GM23338 (cell line): ENCODE measurements at regions not wholly inside any gene's neighbourhood (a gene's known extent, or its start where the extent isn't known, plus 50 kb on each side); places are given as distances from the start of the nearest gene placed in this dataset.

ENCODE experiments used
- ATAC-seq: fragments of 200-7000 bp; cut with Tn5 transposase; 3 replicates; pipeline ENCODE4 v1.9.1; 2020
- DNase-seq: peaks from one replicate; pipeline ENCODE4 v3.0.0-alpha.2; 2015; ENCODE audit warnings: low spot score
- H2AFZ ChIP-seq: fragments of 200-600 bp; sonication (generic); 2 replicates; pipeline ENCODE4 v1.8.0; 2016; ENCODE audit warnings: antibody characterized with exemption, mild to moderate bottlenecking, moderate library complexity
- H3F3A ChIP-seq: fragments of 200-600 bp; sonication (generic); replicated peaks from 2 replicates; pipeline ENCODE4 v1.8.0; 2017; ENCODE audit warnings: antibody characterized with exemption, mixed run types, low read depth
- H3K27ac ChIP-seq: fragments of 200-600 bp; sonication (generic); 2 replicates; pipeline ENCODE4 v1.6.1; 2016; ENCODE audit warnings: low read depth
- H3K27me3 ChIP-seq: fragments of 200-600 bp; sonication (generic); 2 replicates; pipeline ENCODE4 v1.8.0; 2016; ENCODE audit warnings: mild to moderate bottlenecking, mixed run types, moderate library complexity; ENCODE audit not compliant: insufficient read depth
- H3K36me3 ChIP-seq: fragments of 200-600 bp; sonication (generic); 2 replicates; pipeline ENCODE4 v1.8.0; 2016; ENCODE audit warnings: mild to moderate bottlenecking; ENCODE audit not compliant: insufficient read depth
- H3K4me1 ChIP-seq: fragments of 200-600 bp; sonication (generic); 2 replicates; pipeline ENCODE4 v1.8.0; 2016; ENCODE audit warnings: mild to moderate bottlenecking, moderate library complexity; ENCODE audit not compliant: insufficient read depth
- H3K4me2 ChIP-seq: fragments of 200-600 bp; sonication (generic); 2 replicates; pipeline ENCODE4 v1.7.1; 2017; ENCODE audit warnings: mixed run types
- H3K4me3 ChIP-seq: fragments of 200-600 bp; sonication (generic); 2 replicates; pipeline ENCODE4 v1.6.1; 2016; ENCODE audit warnings: mixed run types
- H3K79me2 ChIP-seq: fragments of 200-600 bp; sonication (generic); replicated peaks from 2 replicates; pipeline ENCODE4 v1.8.0; 2017; ENCODE audit warnings: mild to moderate bottlenecking; ENCODE audit not compliant: insufficient read depth
- H3K9me2 ChIP-seq: fragments of 200-600 bp; sonication (generic); 2 replicates; pipeline ENCODE4 v1.8.0; 2017; ENCODE audit not compliant: insufficient read depth
- H4K20me1 ChIP-seq: fragments of 200-600 bp; sonication (generic); replicated peaks from 2 replicates; pipeline ENCODE4 v1.8.0; 2017; ENCODE audit warnings: mild to moderate bottlenecking; ENCODE audit not compliant: insufficient read depth
- H3K27ac Mint-ChIP-seq: 2 replicates; pipeline ENCODE4 v1.8.0; 2020; ENCODE audit warnings: inconsistent platforms, mild to moderate bottlenecking, moderate library complexity, mixed read lengths
- H3K27me3 Mint-ChIP-seq: 3 replicates; pipeline ENCODE4 v1.8.0; 2022; ENCODE audit warnings: low read depth, mild to moderate bottlenecking, moderate library complexity, mixed read lengths, inconsistent platforms; ENCODE audit not compliant: insufficient read depth, poor library complexity
- H3K36me3 Mint-ChIP-seq: 3 replicates; pipeline ENCODE4 v1.8.0; 2021; ENCODE audit warnings: low read depth, mild to moderate bottlenecking, inconsistent platforms, moderate library complexity, mixed read lengths
- H3K4me1 Mint-ChIP-seq: 3 replicates; pipeline ENCODE4 v1.8.0; 2020; ENCODE audit warnings: mild to moderate bottlenecking, inconsistent platforms, mixed read lengths
- H3K4me3 Mint-ChIP-seq: 3 replicates; pipeline ENCODE4 v1.8.0; 2021; ENCODE audit warnings: moderate library complexity, mild to moderate bottlenecking, inconsistent platforms, mixed read lengths
- H3K9me3 Mint-ChIP-seq: 3 replicates; pipeline ENCODE4 v1.8.0; 2020; ENCODE audit warnings: moderate library complexity, mild to moderate bottlenecking, inconsistent platforms, mixed read lengths
- CREB1 ChIP-seq: fragments of 250-450 bp; sonication (Bioruptor Pico); IDR thresholded peaks from 2 replicates; pipeline ENCODE4 v1.5.0; 2020; ENCODE audit warnings: low read depth, mild to moderate bottlenecking, moderate library complexity
- CTCF ChIP-seq, 2 experiments: fragments of 200-600 bp in 1 of 2; sonication (generic) in 1 of 2; conservative IDR thresholded peaks; 2 replicates each; pipeline versions ENCODE4 v1.5.1 to v1.6.1; 2016 to 2017; ENCODE audit warnings: antibody characterized with exemption in 2 of 2, low read depth in 2 of 2, mild to moderate bottlenecking in 2 of 2, moderate library complexity in 1 of 2
- JUNB ChIP-seq: IDR thresholded peaks from one replicate; pipeline ENCODE4 v1.6.1; 2016; ENCODE audit warnings: antibody characterized with exemption; ENCODE audit not compliant: unreplicated experiment
- NANOG ChIP-seq: IDR thresholded peaks from 2 replicates; pipeline ENCODE4 v1.6.1; 2016; ENCODE audit warnings: antibody characterized with exemption, borderline replicate concordance
- REST ChIP-seq: IDR thresholded peaks from one replicate; pipeline ENCODE4 v1.6.1; 2018; ENCODE audit warnings: antibody characterized with exemption; ENCODE audit not compliant: unreplicated experiment
- ZNF462 ChIP-seq: fragments of 250-450 bp; sonication (Bioruptor Pico); IDR thresholded peaks from 2 replicates; pipeline ENCODE4 v1.5.0; 2020; ENCODE audit warnings: mild to moderate bottlenecking, moderate library complexity

GRCh38 chr5:176727983-176728675 is 80.8 kb downstream of the TSPAN17 start:
- Mint-ChIP-seq H3K4me1 (peaks cover 41% of the 10 kb centered on the region), H3K4me3 (no peak overlapping the region), H3K9me3 (no peaks in the 10 kb centered on the region), H3K27me3 (peaks cover 17% of the 10 kb centered on the region), H3K36me3 (no peaks in the 10 kb centered on the region; the same call in 2 of the 3 replicates), H3K27ac (no peak overlapping the region)
- H4K20me1 ChIP-seq = no peaks in the 10 kb centered on the region
- no peak for DNase-seq
- H3K9me2 ChIP-seq = no peaks in the 10 kb centered on the region
- no peak overlapping the region for H2AFZ ChIP-seq
- no peaks in the 10 kb centered on the region for H3K79me2 ChIP-seq
- H3K27me3 ChIP-seq = no peaks in the 10 kb centered on the region
- H3K4me2 ChIP-seq = no peak overlapping the region
- H3K36me3 ChIP-seq = no peaks in the 10 kb centered on the region
- H3K27ac ChIP-seq = no peak overlapping the region
- no peak for ATAC-seq
- H3K4me1 ChIP-seq = peaks cover 14% of the 10 kb centered on the region; the same call in 1 of the 2 replicates
- H3F3A ChIP-seq = no peaks in the 10 kb centered on the region
- TF ChIP-seq ZNF462 (no peak), REST (no peak), JUNB (no peak), CREB1 (CRISPR knock-in tag) (no peak), CTCF (conservative IDR thresholded peaks at IDR 0.05; ENCODE audit: low read depth in 2 of 2) (no peak), NANOG (no peak)
- no peak overlapping the region for H3K4me3 ChIP-seq
